ENCODE measurements at regions not wholly inside any gene's neighbourhood (a gene's known extent, or its start where the extent isn't known, plus 50 kb on each side); places are given as distances from the start of the nearest gene placed in this dataset.

GRCh38 chr4:176011529-176011928 lies 54.1 kb upstream of the WDR17 start:
- no peak for DNase-seq

GRCh38 chr4:176013476-176014247 lies 52.0 kb upstream of the WDR17 start:
- no peak for DNase-seq

GRCh38 chr4:176014583-176015108 lies 51.0 kb upstream of the WDR17 start:
- DNase-seq = no peak

All from left kidney (tissue), 1 donor.